ENCODE measurements at regions not wholly inside any gene's neighbourhood (a gene's known extent, or its start where the extent isn't known, plus 50 kb on each side); places are given as distances from the start of the nearest gene placed in this dataset.

DNA sequence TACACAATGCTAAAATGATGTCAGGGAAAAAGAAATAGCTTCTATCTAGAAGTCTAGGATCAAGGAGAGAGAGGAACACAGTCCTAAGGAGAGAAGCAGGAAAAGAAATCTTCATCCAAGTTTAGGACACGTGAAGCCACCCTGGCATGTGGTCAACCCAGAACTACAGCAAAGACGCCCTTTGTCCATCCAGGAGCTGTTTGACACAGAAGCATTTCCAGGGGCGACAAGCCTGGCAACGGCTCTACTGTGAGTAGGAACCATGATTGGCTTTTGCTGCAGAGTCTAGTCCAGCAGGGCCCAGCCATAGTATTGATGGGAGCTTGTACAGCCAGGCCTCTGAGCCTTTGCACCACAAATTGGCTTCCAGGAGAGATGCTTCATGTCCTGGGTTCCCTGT, 185.4 kb upstream of the RPL38 start:
- Histone ChIP-seq H3K27me3 (peaks cover 16% of the 10 kb centered on the region), H3K36me3 (no peaks in the 10 kb centered on the region), H3K4me3 (no peak overlapping the region), H3K4me1 (no peaks in the 10 kb centered on the region), H3K9me3 (no peaks in the 10 kb centered on the region), H3K27ac (no peak overlapping the region)
- DNase-seq: no peak
- WGBS, 2 donors (ENCODE audit: low coverage in 1 of 2): 72% methylated on average over 4 of the region's 4 CpGs; no CpG with 5 or more reads in 1 of the 2 donors
- intact Hi-C loops (cut with DNase I; ENCODE audit: low total_unique reads): no loop called here
- in situ Hi-C loops (cut with MboI; ENCODE audit: low pct_ligation_motif_present in 1 of 4, low pct_unique_long_range_greater_than_20kb in 1 of 4, low sequenced_read_pairs in 3 of 4): no loop called here
- TF ChIP-seq POLR2A (IDR thresholded peaks at IDR 0.05) (no peak), POLR2AphosphoS5 (IDR thresholded peaks at IDR 0.05) (no peak), CTCF (IDR thresholded peaks at IDR 0.05) (no peak), EP300 (IDR thresholded peaks at IDR 0.05; ENCODE audit: low read depth) (no peak)

DNA sequence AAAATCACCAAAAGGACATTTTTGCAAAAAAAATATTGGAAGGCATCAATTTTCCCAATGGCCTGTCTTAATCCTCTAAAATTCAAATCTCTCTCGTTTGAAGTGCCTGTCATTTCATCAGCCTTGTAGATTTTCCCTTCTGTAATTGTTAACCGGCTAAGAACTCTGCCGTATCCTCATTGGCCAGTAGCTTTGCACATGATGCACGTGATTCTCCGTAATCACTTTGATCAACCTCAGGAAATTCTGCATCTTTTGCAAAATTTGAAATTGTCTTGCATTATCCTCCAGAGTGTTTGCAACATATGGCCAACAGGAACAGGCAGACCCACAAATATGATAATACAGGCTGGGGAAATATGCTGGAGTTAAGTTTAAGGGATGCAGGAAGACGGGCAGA, 184.2 kb upstream of the RPL38 start:
- Histone ChIP-seq H3K36me3 (no peaks in the 10 kb centered on the region), H3K27ac (no peak overlapping the region), H3K9me3 (no peaks in the 10 kb centered on the region), H3K4me3 (no peak overlapping the region), H3K27me3 (peaks cover 9% of the 10 kb centered on the region), H3K4me1 (no peaks in the 10 kb centered on the region)
- DNase-seq: no peak
- TF ChIP-seq POLR2AphosphoS5 (IDR thresholded peaks at IDR 0.05) (no peak), EP300 (IDR thresholded peaks at IDR 0.05; ENCODE audit: low read depth) (no peak), CTCF (IDR thresholded peaks at IDR 0.05) (no peak), POLR2A (IDR thresholded peaks at IDR 0.05) (no peak)
- in situ Hi-C loops (cut with MboI; ENCODE audit: low pct_ligation_motif_present in 1 of 4, low pct_unique_long_range_greater_than_20kb in 1 of 4, low sequenced_read_pairs in 3 of 4): no loop called here
- 82 to 85% methylated on average over 6 of the region's 6 CpGs for WGBS, 2 donors (ENCODE audit: low coverage in 1 of 2)
- intact Hi-C loops (cut with DNase I; ENCODE audit: low total_unique reads): no loop called here

GRCh38 chr17:74019860-74020259, 183.6 kb upstream of the RPL38 start:
- intact Hi-C loops (cut with DNase I; ENCODE audit: low total_unique reads) (no loop called here), in situ Hi-C loops (cut with MboI; ENCODE audit: low pct_ligation_motif_present in 1 of 4, low pct_unique_long_range_greater_than_20kb in 1 of 4, low sequenced_read_pairs in 3 of 4) (no loop called here)
- Histone ChIP-seq H3K4me3 (no peak overlapping the region), H3K4me1 (no peaks in the 10 kb centered on the region), H3K27me3 (peaks cover 6% of the 10 kb centered on the region), H3K27ac (no peak overlapping the region), H3K9me3 (no peaks in the 10 kb centered on the region), H3K36me3 (no peaks in the 10 kb centered on the region)
- WGBS, 2 donors (ENCODE audit: low coverage in 1 of 2): 60 to 94% methylated on average over 1 of the region's 1 CpG
- no peak for DNase-seq
- TF ChIP-seq EP300 (IDR thresholded peaks at IDR 0.05; ENCODE audit: low read depth) (no peak), POLR2A (IDR thresholded peaks at IDR 0.05) (no peak), CTCF (IDR thresholded peaks at IDR 0.05) (no peak), POLR2AphosphoS5 (IDR thresholded peaks at IDR 0.05) (no peak)

- intact Hi-C loops (cut with DNase I; ENCODE audit: low total_unique reads): no loop called here
- peaks cover 3% of the 10 kb centered on the region for H3K27me3 ChIP-seq
- no peak for DNase-seq
- no peaks in the 10 kb centered on the region for H3K9me3 ChIP-seq
- 43 to 77% methylated on average over 2 to 3 of the region's 3 CpGs for WGBS, 2 donors (ENCODE audit: low coverage in 1 of 2)
- no peaks in the 10 kb centered on the region for H3K36me3 ChIP-seq
- TF ChIP-seq POLR2A (IDR thresholded peaks at IDR 0.05) (no peak), POLR2AphosphoS5 (IDR thresholded peaks at IDR 0.05) (no peak), CTCF (IDR thresholded peaks at IDR 0.05) (no peak), EP300 (IDR thresholded peaks at IDR 0.05; ENCODE audit: low read depth) (no peak)
- no peaks in the 10 kb centered on the region for H3K4me1 ChIP-seq
- no peak overlapping the region for H3K27ac ChIP-seq
- no peak overlapping the region for H3K4me3 ChIP-seq
- in situ Hi-C loops (cut with MboI; ENCODE audit: low pct_ligation_motif_present in 1 of 4, low pct_unique_long_range_greater_than_20kb in 1 of 4, low sequenced_read_pairs in 3 of 4): no loop called here
Observed at GRCh38 chr17:74020522-74020921, 183.0 kb upstream of the RPL38 start.

All from transverse colon (tissue), 4 donors.